Endothelial cell of umbilical vein (primary cell): ENCODE measurements at regions not wholly inside any gene's neighbourhood (a gene's known extent, or its start where the extent isn't known, plus 50 kb on each side); places are given as distances from the start of the nearest gene placed in this dataset.
"Not testable (repeated sequence)": the region's sequence is repeated elsewhere in the genome, so short reads cannot be mapped to it uniquely, and the experiment has no call there.

Experiments used
- BruUV-seq: library from RNA; stranded (reverse); fragments of 400-500 nt; replicated peaks from 2 replicates; lab custom pipeline; 2021; lab: Mats Ljungman, UMichigan
- CTCF ChIA-PET: fragments of 300-600, 350-600 bp; sonication (Branson Sonifier 250); formaldehyde crosslinking; loops from one replicate; lab custom pipeline; 2021; ENCODE audit warnings: antibody characterized with exemption, inconsistent platforms; lab: Charles Lee
- POLR2A ChIA-PET: fragments of 300-600, 350-600 bp; sonication (Branson Sonifier 250); formaldehyde crosslinking; loops from one replicate; lab custom pipeline; 2021; ENCODE audit warnings: antibody characterized with exemption, inconsistent platforms; lab: Charles Lee
- DNase-seq: peaks from one replicate; pipeline ENCODE4 v3.0.0-alpha.2; 2011; ENCODE audit warnings: low read depth, low spot score
- FAIRE-seq: peaks from 2 replicates; lab custom pipeline; 2011; peaks lifted over from hg19 to GRCh38; lab: Jason Lieb, UNC
- H2AFZ ChIP-seq: 2 replicates; pipeline ENCODE4 v1.6.0; 2012; ENCODE audit warnings: low read depth, low read length, control low read depth, inconsistent platforms
- H3K27ac ChIP-seq: 2 replicates; pipeline ENCODE4 v1.5.1; 2011; ENCODE audit warnings: low read depth, mild to moderate bottlenecking, control low read depth, low read length, moderate library complexity; ENCODE audit not compliant: insufficient read depth
- H3K27me3 ChIP-seq, 2 experiments: 2 replicates each; pipeline versions ENCODE4 v1.6.0 to v1.6.1; 2011; ENCODE audit warnings: low read length in 2 of 2, mixed read lengths in 1 of 2; ENCODE audit not compliant: control insufficient read depth in 2 of 2, insufficient read depth in 2 of 2
- H3K36me3 ChIP-seq, 2 experiments: 2 replicates in 1 of 2; 3 replicates in 1 of 2; pipeline ENCODE4 v1.5.1; 2011; ENCODE audit warnings: low read length in 2 of 2, mild to moderate bottlenecking in 1 of 2, moderate library complexity in 1 of 2; ENCODE audit not compliant: control insufficient read depth in 2 of 2, insufficient read depth in 2 of 2; ENCODE audit errors: extremely low read depth in 1 of 2
- H3K4me1 ChIP-seq: 3 replicates; pipeline ENCODE4 v1.5.1; 2011; ENCODE audit warnings: mild to moderate bottlenecking, low read length; ENCODE audit not compliant: control insufficient read depth, insufficient read depth; ENCODE audit errors: extremely low read depth
- H3K4me2 ChIP-seq: 2 replicates; pipeline ENCODE4 v1.6.1; 2011; ENCODE audit warnings: low read length, control low read depth, mixed read lengths; ENCODE audit not compliant: insufficient read depth
- H3K4me3 ChIP-seq, 3 experiments: fragments of 200-600 bp in 1 of 3; sonication (generic), shearing (Covaris generic) in 1 of 3; replicated peaks in 1 of 3; 2 replicates each; pipeline ENCODE4 v1.5.1; 2011 to 2016; ENCODE audit warnings: control low read depth in 3 of 3, low read length in 3 of 3, mild to moderate bottlenecking in 2 of 3, inconsistent platforms in 1 of 3, low read depth in 1 of 3, moderate library complexity in 1 of 3; ENCODE audit not compliant: insufficient read depth in 1 of 3
- H3K79me2 ChIP-seq: 2 replicates; pipeline ENCODE4 v1.6.0; 2012; ENCODE audit warnings: low read length, inconsistent platforms; ENCODE audit not compliant: control insufficient read depth, insufficient read depth
- H3K9ac ChIP-seq: replicated peaks from 2 replicates; pipeline ENCODE3; 2011; ENCODE audit warnings: low read length, control low read depth; ENCODE audit not compliant: insufficient read depth; ENCODE audit errors: extremely low read depth
- H3K9me1 ChIP-seq: replicated peaks from 3 replicates; pipeline ENCODE4 v1.6.0; 2011; ENCODE audit warnings: mild to moderate bottlenecking, low read length; ENCODE audit not compliant: control insufficient read depth, insufficient read depth; ENCODE audit errors: extremely low read depth
- H3K9me3 ChIP-seq: replicated peaks from 2 replicates; pipeline ENCODE4 v1.5.1; 2012; ENCODE audit warnings: low read length, inconsistent platforms; ENCODE audit not compliant: control insufficient read depth, insufficient read depth
- H4K20me1 ChIP-seq: replicated peaks from 2 replicates; pipeline ENCODE3; 2011; ENCODE audit warnings: mild to moderate bottlenecking, low read length; ENCODE audit not compliant: control insufficient read depth, insufficient read depth; ENCODE audit errors: extremely low read depth
- CTCF ChIP-seq, 2 donors: IDR thresholded peaks; 1 replicate in 1 of 2; 2 replicates in 1 of 2; pipeline ENCODE4 v1.5.1; 2011; ENCODE audit warnings: low read length in 2 of 2, mild to moderate bottlenecking in 2 of 2, moderate library complexity in 2 of 2, control low read depth in 1 of 2, inconsistent platforms in 1 of 2, low read depth in 1 of 2; ENCODE audit not compliant: insufficient read depth in 1 of 2; ENCODE audit errors: extremely low read depth in 1 of 2
- EZH2 ChIP-seq: IDR thresholded peaks from 2 replicates; pipeline ENCODE4 v1.6.1; 2012; ENCODE audit warnings: borderline replicate concordance, low read depth, mild to moderate bottlenecking, moderate library complexity, low read length, inconsistent platforms; ENCODE audit not compliant: severe bottlenecking
- FOS ChIP-seq: IDR thresholded peaks from 2 replicates; pipeline ENCODE4 v1.6.1; 2011; ENCODE audit warnings: mild to moderate bottlenecking, low read length, moderate library complexity, borderline replicate concordance; ENCODE audit not compliant: insufficient read depth
- GATA2 ChIP-seq: IDR thresholded peaks from 2 replicates; pipeline ENCODE4 v1.7.0; 2011; ENCODE audit warnings: low read depth, mild to moderate bottlenecking, moderate library complexity, mixed read lengths, low read length; ENCODE audit not compliant: insufficient read length, insufficient read depth
- JUN ChIP-seq: IDR thresholded peaks from 2 replicates; pipeline ENCODE4 v1.6.1; 2011; ENCODE audit warnings: borderline replicate concordance, low read depth; ENCODE audit not compliant: insufficient read length, insufficient read depth
- MAX ChIP-seq: IDR thresholded peaks from 2 replicates; pipeline ENCODE4 v1.6.1; 2011; ENCODE audit not compliant: insufficient read depth, insufficient read length
- MYC ChIP-seq: IDR thresholded peaks from one replicate; pipeline ENCODE4 v1.6.1; 2011; ENCODE audit warnings: mild to moderate bottlenecking, low read depth, low read length
- POLR2A ChIP-seq: IDR thresholded peaks from 2 replicates; pipeline ENCODE4 v1.6.1; 2012; ENCODE audit warnings: low read depth, mild to moderate bottlenecking, control low read depth, low read length
- POLR2AphosphoS5 ChIP-seq: IDR thresholded peaks from 2 replicates; pipeline ENCODE4 v1.6.1; 2012; ENCODE audit warnings: low read depth, mild to moderate bottlenecking, control low read depth, low read length, moderate library complexity; ENCODE audit not compliant: insufficient read depth
- dilution Hi-C: fragments of 300-500 bp; cut with MboI; formaldehyde crosslinking; loops from one replicate; pipeline ENCODE4 v1.15.0; 2019; ENCODE audit warnings: low sequenced_read_pairs; ENCODE audit not compliant: extremely low pct_ligation_motif_present
- intact Hi-C: fragments of 100-400 bp; cut with micrococcal nuclease; formaldehyde crosslinking; loops from one replicate; pipeline ENCODE4 v1.10.0; 2022

DNA sequence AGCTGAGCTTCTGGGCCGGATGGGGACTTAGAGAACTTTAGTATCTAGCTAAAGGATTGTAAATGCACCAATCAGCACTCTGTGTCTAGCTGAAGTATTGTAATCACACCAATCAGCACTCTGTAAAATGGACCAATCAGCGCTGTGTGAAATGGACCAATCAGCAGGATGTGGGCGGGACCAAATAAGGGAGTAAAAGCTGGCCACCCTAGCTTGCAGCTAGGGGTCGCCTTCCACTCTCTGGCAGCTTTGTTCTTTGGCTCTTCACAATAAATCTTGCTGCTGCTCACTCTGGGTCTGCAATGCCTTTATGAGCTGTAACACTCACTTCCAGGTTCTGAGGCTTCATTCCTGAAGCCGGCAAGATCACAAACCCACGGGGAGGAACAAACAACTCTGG lies 354.0 kb downstream of the PRR16 start:
- no peak overlapping the region for H2AFZ ChIP-seq
- dilution Hi-C loops, result no loop called here
- H3K36me3 ChIP-seq, result no peaks in the 10 kb centered on the region
- CTCF ChIA-PET, result interaction anchor here (1.0 to 5.4 kb wide), 5 partner anchors 11 to 1131 kb away, joined by 4 to 107 read pairs (median 4); no protein-coding TSS in a partner anchor
- no peaks in the 10 kb centered on the region for H4K20me1 ChIP-seq
- H3K9me1 ChIP-seq, result no peaks in the 10 kb centered on the region
- H3K4me2 ChIP-seq, result no peak overlapping the region
- no peak overlapping the region for H3K9ac ChIP-seq
- H3K79me2 ChIP-seq, result no peaks in the 10 kb centered on the region
- no TSS peak for BruUV-seq
- no peak overlapping the region for H3K4me3 ChIP-seq
- TF ChIP-seq MAX (no peak), MYC (no peak), GATA2 (no peak)
- no peak overlapping the region for H3K27ac ChIP-seq
- DNase-seq, result no peak
- POLR2A ChIA-PET, result no interaction called here
- H3K4me1 ChIP-seq, result no peaks in the 10 kb centered on the region
- no peaks in the 10 kb centered on the region for H3K27me3 ChIP-seq
- intact Hi-C loops, result loop anchor here (5.0 to 10.0 kb wide), 2 partner anchors 507 to 1279 kb away; no protein-coding TSS in a partner anchor
- FAIRE-seq, result no peak
- H3K9me3 ChIP-seq, result no peaks in the 10 kb centered on the region

GRCh38 chr5:120823328-120823727 lies 359.2 kb downstream of the PRR16 start:
- Histone ChIP-seq H3K27ac (no peak overlapping the region), H3K9ac (no peak overlapping the region), H3K4me1 (no peaks in the 10 kb centered on the region), H4K20me1 (no peaks in the 10 kb centered on the region), H2AFZ (no peak overlapping the region), H3K9me1 (no peaks in the 10 kb centered on the region), H3K36me3 (no peaks in the 10 kb centered on the region), H3K4me2 (no peak overlapping the region), H3K27me3 (no peaks in the 10 kb centered on the region), H3K79me2 (no peaks in the 10 kb centered on the region), H3K4me3 (no peak overlapping the region), H3K9me3 (no peaks in the 10 kb centered on the region)
- intact Hi-C loops (no loop called here), dilution Hi-C loops (no loop called here)
- BruUV-seq, result no TSS peak
- FAIRE-seq, result no peak
- ChIA-PET CTCF (no interaction called here), POLR2A (no interaction called here)
- no peak for DNase-seq
- TF ChIP-seq POLR2AphosphoS5 (no peak), MAX (no peak), JUN (no peak), GATA2 (no peak), EZH2 (no peak), POLR2A (no peak), CTCF (IDR thresholded peaks at IDR 0.05; ENCODE audit: extremely low read depth in 1 of 2, insufficient read depth in 1 of 2, low read depth in 1 of 2, low read length in 2 of 2) (no peak), MYC (no peak), FOS (no peak)

- H3K9ac ChIP-seq, H3K4me2 ChIP-seq, H2AFZ ChIP-seq, dilution Hi-C loops, H3K27me3 ChIP-seq, H3K27ac ChIP-seq, H4K20me1 ChIP-seq, H3K4me3 ChIP-seq, BruUV-seq, FAIRE-seq, H3K4me1 ChIP-seq, H3K79me2 ChIP-seq, POLR2A ChIA-PET, H3K36me3 ChIP-seq, H3K9me1 ChIP-seq, CTCF ChIA-PET, H3K9me3 ChIP-seq, DNase-seq, intact Hi-C loops: not testable (repeated sequence)
These were observed 367.5 kb downstream of the PRR16 start for GRCh38 chr5:120831646-120832045.
